COR-L47 (cell line): ENCODE measurements at regions not wholly inside any gene's neighbourhood (a gene's known extent, or its start where the extent isn't known, plus 50 kb on each side); places are given as distances from the start of the nearest gene placed in this dataset.
"Not testable (repeated sequence)": the region's sequence is repeated elsewhere in the genome, so short reads cannot be mapped to it uniquely, and the experiment has no call there.

ENCODE experiments used
- DNase-seq: peaks from one replicate; lab custom pipeline; 2025; lab: John Stamatoyannopoulos, UW

DNA sequence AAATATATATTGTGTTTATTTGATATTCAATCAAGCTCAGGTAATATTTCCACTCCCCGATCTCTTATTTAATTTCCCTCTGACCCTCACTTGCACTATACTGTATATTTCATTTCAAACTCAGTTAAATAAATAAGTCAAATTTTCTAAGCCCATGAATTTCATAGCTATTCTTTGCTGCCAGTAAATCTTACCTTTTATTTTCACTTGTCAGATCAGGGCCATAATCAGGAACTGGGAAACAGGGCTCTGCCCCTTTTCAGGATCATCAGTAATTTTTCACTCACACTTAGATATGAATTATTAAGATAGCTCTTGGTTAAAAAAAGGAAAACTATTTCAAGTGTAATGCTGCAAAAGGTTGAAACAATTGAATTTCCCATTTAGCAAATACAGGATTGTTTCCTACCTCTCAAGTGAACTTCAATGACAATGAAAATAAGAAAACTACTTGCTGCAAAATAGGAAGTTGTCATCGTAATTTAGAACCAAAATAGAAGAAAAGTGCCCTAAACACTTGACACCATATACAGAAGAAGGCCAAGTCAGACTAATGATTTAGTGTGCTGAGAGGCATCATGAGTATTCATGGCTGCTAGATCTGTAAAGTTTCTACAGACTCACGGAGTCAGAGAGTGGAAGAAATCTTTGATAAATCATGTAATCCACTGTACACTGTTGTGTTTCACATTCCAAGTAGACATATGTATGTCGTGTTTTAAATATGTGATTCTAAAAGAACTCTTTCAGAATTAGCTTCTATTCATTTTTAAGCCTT is 316.8 kb upstream of the CNTN5 start:
- DNase-seq = no peak

DNA sequence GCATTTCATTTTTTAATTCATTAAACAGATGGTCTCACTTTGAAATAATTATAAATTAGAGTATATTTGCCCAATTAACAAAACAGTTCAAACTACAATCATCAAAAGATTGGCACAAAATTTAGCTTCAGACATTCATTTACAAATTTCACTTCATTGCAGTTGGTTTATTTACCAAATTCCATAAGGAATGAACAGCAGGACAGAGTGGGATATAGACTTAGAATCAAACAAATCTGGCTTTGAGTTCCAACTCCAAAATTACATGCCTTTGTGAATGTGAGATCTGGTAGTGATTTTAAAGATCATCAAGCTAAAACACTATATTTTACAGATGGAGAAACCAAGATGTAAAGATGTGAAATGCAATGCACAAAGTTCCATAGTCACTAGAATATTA is 310.7 kb upstream of the CNTN5 start:
- no peak for DNase-seq

DNA sequence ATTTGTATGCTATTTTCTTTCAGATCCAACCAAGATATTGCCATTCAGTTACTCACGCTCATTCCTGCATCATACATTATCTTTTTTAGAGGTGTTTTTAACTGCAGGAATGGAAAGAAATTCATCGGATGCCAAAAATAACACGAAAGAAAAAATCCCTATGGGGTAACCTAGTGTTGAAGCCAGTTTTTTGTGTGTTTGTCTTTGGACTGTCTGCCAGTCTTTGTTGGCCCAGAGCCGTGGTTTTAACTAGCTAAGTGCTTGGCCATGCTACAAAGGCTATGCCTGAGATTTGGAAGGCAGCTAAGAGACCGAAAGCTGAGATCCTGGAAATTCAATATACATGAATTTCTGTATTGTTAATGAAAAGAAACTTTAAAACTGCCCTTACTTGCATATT is 309.8 kb upstream of the CNTN5 start:
- DNase-seq = no peak

DNA sequence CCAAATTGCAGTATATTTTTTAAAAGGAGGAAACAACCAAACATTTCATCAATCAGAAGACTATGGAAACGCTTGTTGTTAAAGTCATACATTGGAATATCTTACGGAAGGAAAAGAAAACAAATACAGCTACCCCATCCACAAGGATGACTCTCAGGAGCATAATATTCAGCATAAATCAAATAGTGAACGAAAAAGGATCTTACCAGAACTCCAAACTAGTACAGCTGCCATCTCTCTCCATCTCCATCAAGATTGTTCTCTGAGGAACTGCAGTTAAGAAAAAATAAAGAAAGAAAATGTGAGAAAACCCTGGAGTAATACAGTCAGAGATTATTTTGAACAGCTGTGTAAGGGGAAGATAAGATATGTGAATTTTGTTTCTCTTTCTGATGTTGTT is 299.8 kb upstream of the CNTN5 start:
- DNase-seq = no peak

DNA sequence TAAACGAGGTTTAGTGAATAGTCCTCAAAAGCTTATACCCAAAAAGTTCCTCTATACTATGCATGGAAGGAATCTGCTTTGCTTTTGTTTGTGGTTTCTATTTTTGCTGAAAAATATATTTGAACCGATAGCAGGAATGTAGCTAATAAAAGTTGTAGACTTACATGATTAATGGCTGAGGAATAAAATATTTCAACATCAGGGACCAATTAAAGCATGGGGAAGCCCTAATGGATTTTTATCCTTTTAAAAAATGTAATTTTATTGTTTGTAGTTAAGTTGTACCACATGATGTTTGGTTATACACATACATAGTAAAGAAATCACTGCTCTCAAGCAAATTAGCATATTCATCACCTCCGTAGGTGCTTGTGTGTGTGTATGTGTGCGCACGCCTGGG is 295.3 kb upstream of the CNTN5 start:
- DNase-seq = no peak

DNA sequence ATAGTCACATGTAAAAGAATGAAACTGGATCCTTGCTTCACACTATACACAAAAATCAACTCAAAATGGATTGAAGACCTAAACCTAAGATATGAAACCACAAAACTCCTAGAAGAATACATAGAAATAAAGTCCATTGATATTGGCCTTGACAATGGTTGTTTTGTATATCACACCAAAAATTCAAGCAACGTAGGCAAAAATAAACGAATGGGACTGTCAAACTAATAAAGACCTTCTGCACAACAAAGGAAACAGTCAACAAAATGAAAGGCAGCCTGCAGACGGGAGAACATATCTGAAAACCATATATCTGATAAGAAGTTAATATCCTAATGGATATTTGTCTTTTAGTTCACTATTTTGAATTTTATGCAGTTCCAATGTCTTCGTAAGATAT is 292.3 kb upstream of the CNTN5 start:
- no peak for DNase-seq

DNA sequence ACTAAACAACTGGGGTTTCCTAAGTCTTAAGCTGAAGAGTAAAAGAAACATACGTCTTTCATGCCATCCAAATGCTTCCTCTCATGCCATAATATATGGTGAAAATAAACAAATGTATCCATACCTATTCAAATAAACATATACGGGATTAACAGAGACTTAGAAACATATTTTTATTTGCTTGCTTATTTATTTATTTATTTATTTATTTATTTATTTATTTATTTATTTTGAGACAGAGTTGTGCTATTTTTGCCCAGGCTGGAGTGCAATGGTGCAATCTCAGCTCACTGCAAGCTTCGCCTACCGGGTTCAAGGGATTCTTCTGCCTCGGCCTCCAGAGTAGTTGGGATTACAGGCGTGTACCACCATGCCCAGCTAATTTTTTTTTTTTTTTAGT is 291.6 kb upstream of the CNTN5 start:
- DNase-seq = no peak

DNA sequence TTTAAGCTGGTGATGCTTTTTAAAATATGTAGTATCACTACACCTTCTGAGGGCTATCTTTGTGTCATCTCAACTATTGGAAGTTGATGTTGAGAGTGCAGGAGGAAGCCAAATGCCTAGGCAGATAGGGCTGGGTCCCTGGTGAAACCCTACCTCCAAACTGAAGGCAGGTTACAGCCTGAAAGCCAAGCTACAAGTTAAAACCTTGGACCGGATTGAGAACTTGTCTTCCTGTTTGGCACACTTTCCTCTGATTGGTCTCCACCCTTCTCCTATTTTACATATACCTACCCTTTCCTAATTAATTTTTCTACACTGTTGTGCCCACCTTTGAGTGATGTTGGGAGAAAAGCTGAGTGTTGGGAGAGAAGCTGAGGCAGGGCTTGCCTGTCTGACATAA is 287.8 kb upstream of the CNTN5 start:
- no peak for DNase-seq

DNA sequence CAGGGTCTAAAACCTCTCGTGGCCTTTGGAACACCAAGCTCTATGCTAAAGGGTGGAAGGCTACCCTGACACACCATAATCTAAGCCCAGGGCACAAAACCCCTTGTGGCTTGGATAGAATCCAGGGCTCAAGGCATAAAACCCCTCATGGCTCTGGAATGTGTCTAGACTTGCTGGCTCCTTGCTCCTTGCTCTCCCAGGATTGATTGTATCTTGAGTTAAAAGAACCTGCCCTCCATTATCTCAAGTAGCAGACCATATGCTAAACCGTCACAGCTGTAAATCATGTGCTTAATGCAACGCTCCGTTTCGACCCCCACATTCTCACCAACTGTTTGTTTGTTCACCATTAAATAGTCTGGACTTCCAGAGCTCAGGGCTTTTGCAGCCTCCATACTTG is 287.4 kb upstream of the CNTN5 start:
- DNase-seq = not testable (repeated sequence)

DNA sequence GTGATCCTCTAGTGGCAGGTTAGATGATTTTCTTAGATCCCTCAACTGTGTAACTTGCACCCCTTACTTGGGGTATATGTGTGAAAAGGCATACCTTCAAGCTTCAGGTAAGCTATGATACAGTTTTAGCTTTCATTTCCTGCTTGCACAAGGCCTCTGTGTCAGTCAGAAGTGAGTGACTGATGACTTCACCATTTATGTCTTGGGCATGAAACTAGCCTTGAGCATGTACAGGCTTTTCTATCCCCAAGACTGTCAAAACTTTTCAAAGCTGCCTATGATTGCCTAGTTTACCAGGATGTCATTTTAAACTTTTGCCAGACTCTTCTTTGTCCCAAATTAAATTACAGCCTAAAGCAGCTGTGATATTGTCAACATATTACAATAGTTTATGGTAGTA is 286.1 kb upstream of the CNTN5 start:
- DNase-seq = no peak

DNA sequence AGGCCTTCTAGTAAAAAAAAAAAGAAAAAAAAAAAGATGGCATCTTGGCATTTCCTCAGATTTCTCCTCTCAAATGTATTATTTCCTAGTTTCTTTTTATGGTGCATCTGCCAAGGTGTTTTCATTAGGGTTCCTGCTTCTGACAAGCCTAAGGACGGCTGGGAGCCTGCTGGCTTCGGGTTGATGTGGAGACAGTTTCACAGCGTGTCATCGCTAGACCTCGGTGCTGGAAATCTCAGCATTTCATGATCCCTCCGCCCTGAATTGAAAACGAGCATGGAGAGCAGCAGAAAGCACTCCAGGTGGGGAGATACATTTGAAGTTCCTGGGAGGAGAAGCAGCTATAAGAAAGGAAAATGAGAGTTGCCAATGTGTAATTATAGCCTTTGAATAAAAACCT is 283.9 kb upstream of the CNTN5 start:
- peak; percentile 3 for DNase-seq

DNA sequence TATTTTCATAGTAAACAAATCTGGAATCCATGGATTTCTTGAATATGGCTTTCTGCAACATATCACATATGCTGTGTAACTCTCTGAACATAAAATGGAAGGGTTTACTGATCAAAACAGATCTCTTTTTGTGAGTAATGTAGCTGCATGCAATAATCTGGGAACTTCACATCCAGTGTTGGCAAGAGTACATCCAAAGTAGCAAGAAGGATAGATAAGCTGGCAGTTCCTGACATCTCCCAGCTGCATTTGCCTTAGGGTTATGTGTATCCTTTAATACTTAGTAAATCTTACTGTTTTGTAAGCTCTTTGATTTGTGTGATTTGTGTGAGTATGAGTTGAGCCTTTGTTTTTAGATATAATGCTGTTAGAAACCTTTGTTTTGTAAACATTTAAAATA is 280.4 kb upstream of the CNTN5 start:
- no peak for DNase-seq

DNA sequence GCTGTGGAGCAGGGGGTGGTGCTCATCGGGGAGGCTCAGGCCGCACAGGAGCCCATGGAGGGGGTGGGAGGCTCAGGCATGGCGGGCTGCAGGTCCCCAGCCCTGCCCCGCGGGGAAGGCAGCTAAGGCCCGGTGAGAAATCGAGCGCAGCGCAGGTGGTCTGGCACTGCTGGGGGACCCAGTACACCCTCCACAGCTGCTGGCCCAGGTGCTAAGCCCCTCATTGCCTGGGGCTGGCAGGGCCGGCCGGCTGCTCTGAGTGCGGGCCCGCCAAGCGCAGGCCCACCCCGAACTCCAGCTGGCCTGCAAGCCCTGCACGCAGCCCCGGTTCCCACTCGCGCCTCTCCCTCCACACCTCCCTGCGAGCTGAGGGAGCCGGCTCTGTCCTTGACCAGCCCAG is 257.3 kb upstream of the CNTN5 start:
- not testable (repeated sequence) for DNase-seq

DNA sequence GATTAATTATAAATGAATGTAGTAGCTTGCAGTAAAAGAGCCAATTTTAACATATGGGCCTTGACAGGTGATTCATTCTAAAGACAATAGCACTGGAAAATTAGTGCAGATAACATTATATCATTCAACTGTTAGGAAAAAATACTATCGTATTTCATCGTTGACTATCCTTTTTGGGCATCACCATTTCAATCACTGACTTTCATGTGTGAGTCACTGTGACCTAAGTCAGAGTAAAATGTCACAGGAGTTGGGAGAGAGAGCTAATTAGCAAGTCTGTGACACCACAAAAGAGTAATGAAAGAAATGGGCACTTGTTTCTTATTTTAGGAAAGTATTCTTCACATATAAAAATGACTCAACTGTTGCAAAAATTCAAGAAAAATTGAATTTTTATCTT is 253.8 kb upstream of the CNTN5 start:
- no peak for DNase-seq

DNA sequence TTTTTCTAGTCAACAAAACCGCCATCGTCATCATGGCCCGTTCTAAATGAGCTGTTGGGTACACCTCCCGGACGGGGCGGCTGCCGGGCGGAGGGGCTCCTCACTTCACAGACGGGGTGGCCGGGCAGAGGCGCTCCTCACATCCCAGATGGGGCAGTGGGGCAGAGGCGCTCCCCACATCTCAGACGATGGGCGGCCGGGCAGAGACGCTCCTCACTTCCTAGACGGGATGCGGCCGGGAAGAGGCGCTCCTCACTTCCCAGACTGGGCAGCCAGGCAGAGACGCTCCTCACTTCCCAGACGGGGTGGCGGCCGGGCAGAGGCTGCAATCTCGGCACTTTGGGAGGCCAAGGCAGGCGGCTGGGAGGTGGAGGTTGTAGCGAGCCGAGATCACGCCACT is 250.7 kb upstream of the CNTN5 start:
- not testable (repeated sequence) for DNase-seq

DNA sequence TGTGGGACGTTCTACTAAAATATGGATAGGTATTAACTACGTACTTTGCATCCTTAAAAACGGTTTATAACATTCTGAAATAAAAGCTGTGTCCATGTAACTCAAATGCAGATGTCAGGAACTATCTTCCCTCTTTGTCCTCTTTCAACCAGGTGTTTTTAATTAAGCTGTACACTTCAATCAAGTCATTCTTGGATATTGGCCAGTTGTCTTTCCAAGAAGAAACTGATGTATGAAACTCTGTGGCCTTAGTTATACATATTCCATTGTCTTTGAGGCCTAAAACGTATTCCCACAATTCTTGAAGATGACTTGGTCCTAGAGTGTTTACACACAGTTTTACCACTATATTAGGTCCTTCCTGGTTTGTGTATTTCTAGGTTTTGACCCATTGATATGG is 249.0 kb upstream of the CNTN5 start:
- DNase-seq = peak; percentile 6

DNA sequence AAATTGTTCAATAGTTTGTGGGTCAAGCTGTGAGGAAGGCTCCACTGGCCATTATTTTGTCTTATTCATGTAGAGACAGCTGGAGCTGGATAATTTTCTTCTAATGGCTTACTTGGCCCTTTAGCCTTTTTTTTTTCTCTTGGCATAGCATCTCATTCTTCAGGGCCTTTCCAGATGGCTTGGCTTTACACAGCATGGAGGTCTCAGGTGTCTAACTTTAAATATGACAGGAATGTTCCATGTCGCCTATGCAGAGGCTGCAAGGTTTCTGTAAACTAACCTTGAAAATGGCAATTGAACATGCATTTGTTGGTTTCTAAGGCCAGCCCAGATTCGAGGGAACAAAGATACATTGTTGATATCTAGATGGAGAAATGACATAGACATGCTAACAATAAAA is 247.9 kb upstream of the CNTN5 start:
- no peak for DNase-seq

DNA sequence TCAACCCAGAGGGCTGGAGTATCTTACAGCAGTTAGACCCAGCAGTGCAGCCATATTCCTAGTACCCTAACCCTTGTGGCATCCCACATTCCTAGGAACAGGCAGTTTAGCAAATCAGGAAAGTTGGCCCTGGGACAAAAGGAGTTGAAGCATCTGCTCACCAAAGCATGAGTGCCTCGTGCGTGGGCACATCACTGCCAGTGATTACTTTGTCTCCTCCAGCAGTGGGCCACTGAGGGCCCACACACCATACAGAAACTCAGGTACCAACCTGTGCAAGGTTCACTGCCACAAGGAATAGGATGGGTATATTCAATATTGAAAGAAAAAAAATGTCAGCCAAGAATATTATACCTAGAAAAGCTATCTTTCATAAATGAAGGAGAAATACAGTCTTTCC is 227.5 kb upstream of the CNTN5 start:
- DNase-seq = no peak

DNA sequence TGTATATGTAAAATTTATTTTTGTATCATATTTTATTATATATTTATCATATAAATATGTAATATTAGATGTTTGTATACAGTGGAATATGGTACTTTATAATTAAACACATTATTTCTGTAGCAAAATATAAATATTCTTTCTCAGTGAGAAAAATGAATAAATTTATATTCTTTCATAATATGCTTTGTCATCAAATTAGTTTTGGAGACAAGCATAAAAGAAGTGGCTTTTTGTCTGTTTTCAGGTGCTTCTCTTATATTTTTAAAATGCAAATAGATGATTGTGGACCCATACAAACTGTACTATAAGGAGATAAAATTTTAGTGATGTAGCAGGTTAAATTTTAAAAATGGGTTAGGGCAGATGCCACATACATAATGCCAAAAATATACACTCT is 222.4 kb upstream of the CNTN5 start:
- no peak for DNase-seq

DNA sequence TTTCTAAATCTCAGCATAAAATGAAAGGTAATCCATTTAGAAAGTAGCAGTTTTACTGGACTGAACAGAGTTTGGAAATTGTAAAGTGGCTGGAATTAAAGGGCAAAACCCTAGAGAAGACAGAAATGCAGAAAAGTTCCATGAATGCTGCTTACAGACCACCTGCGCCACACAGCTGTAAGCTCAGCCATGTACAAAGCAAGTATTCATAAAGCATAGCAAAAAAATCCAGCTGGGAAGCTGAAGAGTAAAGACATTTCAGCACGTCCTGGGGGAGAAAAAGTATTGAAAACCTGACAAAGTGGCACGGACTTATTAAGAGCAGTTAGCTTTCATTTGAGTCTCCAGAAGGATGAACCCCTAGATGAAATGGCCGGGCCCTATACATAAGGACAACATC is 220.1 kb upstream of the CNTN5 start:
- no peak for DNase-seq

DNA sequence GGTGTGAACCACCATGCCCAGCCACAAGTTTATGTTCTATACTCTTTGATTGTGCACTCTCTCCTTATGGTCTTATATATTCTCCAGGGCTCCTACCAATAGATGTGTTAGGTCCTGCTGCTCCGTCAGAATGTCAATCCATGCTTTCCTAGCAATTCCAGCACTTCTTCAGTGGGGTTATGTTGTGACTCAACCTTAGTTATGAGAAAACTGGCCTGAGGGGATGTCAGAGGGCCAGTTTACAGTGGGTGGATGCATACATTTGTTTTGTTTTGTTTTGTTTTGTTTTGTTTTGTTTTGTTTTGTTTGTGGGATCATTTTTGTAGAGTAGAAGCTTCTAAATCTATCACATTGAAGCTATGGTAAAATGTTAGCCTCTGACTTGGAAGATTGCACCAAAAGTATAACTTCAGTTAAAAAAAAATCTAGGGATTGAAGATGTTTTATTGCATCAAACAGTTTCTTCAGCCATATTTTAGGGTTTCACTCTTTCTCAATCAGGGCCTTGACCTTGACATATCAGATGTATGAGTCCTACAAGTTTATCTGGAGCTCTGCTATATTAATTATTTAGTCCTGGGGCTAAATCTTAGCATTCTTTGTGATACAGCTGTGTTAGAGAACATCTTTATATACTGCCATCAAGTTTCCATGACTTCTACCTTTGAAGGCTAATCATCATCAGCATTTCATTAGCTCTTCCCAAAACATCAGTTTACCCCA is 191.6 kb upstream of the CNTN5 start:
- no peak for DNase-seq

DNA sequence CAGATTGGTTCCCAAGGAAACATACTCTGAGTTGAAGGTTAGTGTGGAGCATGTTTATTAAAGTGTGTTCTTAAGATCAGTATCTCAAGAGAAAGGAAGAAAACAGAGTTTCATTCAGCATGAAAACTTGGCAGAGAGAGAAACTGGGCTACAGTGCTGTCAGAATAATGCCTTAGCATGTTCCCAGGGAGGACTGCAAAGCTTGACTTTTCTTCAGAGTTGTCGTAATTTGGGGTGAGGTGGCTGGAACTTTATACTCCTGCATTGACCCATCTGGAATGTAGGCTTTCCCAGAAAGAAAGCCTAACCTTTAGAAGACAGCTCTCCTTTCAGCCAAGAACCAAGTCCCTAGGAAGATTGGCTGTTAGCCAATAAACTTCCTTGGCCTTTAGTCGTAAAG is 190.8 kb upstream of the CNTN5 start:
- no peak for DNase-seq

DNA sequence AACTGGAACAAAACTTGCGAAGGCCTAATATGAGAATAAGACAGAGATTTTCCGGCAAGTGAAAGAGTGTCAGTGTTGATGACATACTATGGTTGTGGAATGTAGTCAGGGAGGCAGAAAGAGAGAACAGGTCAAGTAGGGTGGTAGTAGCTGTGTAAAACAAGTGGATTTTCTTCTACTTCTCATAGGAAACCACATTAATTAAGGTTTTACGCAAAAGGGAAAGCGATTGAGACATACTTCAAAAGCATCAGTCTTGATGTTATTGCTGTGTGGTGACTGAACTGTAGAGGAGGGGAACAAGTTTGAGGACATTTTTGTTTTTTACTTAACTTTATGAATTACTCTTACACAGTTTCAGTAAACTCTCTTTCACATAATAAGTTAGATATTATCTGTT is 186.0 kb upstream of the CNTN5 start:
- DNase-seq = no peak

DNA sequence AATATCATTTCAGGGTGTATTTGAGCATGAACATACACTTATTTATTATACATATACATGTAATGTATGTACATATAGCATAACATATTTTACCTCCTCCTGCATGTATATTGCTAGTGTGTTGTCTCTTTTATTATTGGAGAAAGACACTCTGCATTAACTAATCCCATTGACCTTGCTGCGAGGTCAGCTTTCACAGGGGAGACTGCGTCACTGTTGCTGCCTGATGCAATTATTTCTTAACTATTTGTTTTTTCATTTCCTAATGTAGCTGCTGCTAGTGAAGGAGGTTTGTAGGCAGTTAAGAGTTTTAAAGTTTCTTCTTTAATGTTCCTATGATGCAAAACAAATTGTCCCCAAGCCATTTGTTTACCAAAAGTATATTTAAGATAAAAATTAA is 185.4 kb upstream of the CNTN5 start:
- no peak for DNase-seq
